Left lung (tissue), 4 donors: ENCODE measurements at regions not wholly inside any gene's neighbourhood (a gene's known extent, or its start where the extent isn't known, plus 50 kb on each side); places are given as distances from the start of the nearest gene placed in this dataset.

Experiments used
- ATAC-seq: fragments of 200-7000 bp; cut with Tn5 transposase; one replicate; pipeline ENCODE4 v1.9.1; 2020; ENCODE audit warnings: moderate library complexity
- DNase-seq, 4 donors: peaks; one replicate each; pipeline ENCODE4 v3.0.0-alpha.2; 2013 to 2020
- H3K27ac ChIP-seq, 2 donors: fragments of 200-600 bp; sonication (generic) in 1 of 2; one replicate each; pipeline versions ENCODE4 v1.5.0 to v1.8.0; 2020 to 2021
- H3K27me3 ChIP-seq, 2 donors: fragments of 200-600 bp; sonication (generic) in 1 of 2; one replicate each; pipeline versions ENCODE4 v1.5.0 to v1.8.0; 2020 to 2021
- H3K36me3 ChIP-seq, 2 donors: fragments of 200-600 bp; sonication (generic) in 1 of 2; one replicate each; pipeline versions ENCODE4 v1.5.0 to v1.8.0; 2020 to 2021
- H3K4me1 ChIP-seq, 2 donors: fragments of 200-600 bp; one replicate each; pipeline ENCODE4 v1.8.0; 2021
- H3K4me3 ChIP-seq, 2 donors: fragments of 200-600 bp; sonication (generic) in 1 of 2; one replicate each; pipeline versions ENCODE4 v1.5.0 to v1.8.0; 2020 to 2021; ENCODE audit warnings: mild to moderate bottlenecking in 1 of 2
- H3K9me3 ChIP-seq, 2 donors: fragments of 200-600 bp; sonication (generic) in 1 of 2; one replicate each; pipeline versions ENCODE4 v1.5.0 to v1.8.0; 2020 to 2021
- intact Hi-C, 2 donors: fragments of 100-400 bp; cut with DNase I; formaldehyde crosslinking; loops; one replicate each; pipeline versions ENCODE4 v1.11.2 to v1.14.2; 2022
- TF ChIP-seq, protein P1 (sequence below), 2 donors: fragments of 200-600 bp; sonication (generic) in 1 of 2; IDR thresholded peaks; one replicate each; pipeline versions ENCODE4 v1.5.0 to v1.8.0; 2021; ENCODE audit warnings: antibody characterized with exemption in 2 of 2
- donor health status: DM: no; HTN: yes; CAD: no.
- donor health status: DM: no; HTN: no; CAD: no.

DNA sequence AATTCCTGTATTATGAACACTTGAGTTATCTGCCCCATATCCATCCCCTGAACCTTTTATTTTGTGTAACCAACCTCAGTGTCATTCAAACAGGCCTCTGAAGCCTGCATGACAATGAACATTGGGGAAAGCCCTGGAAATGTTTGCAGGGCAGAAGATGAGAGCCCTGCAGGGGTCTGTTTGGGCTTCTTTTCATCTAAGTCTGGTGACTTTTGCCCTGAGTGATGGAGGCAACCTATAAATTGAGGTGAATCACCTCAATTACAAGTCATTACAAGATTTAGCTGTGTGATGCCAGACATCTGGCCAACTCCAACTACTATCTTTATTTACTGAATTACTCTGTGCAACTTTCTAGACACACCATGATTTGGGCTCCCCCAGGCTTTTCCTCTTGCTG lies 189.2 kb downstream of the MAF start:
- Histone ChIP-seq H3K4me1 (no peaks in the 10 kb centered on the region), H3K36me3 (no peaks in the 10 kb centered on the region), H3K27ac (no peak overlapping the region), H3K9me3 (no peaks in the 10 kb centered on the region), H3K4me3 (no peak overlapping the region), H3K27me3 (no peaks in the 10 kb centered on the region)
- no peak for ATAC-seq
- DNase-seq, result no peak
- TF ChIP-seq, protein P1, sequence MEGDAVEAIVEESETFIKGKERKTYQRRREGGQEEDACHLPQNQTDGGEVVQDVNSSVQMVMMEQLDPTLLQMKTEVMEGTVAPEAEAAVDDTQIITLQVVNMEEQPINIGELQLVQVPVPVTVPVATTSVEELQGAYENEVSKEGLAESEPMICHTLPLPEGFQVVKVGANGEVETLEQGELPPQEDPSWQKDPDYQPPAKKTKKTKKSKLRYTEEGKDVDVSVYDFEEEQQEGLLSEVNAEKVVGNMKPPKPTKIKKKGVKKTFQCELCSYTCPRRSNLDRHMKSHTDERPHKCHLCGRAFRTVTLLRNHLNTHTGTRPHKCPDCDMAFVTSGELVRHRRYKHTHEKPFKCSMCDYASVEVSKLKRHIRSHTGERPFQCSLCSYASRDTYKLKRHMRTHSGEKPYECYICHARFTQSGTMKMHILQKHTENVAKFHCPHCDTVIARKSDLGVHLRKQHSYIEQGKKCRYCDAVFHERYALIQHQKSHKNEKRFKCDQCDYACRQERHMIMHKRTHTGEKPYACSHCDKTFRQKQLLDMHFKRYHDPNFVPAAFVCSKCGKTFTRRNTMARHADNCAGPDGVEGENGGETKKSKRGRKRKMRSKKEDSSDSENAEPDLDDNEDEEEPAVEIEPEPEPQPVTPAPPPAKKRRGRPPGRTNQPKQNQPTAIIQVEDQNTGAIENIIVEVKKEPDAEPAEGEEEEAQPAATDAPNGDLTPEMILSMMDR (IDR thresholded peaks at IDR 0.05), result no peak
- intact Hi-C loops, result no loop called here

DNA sequence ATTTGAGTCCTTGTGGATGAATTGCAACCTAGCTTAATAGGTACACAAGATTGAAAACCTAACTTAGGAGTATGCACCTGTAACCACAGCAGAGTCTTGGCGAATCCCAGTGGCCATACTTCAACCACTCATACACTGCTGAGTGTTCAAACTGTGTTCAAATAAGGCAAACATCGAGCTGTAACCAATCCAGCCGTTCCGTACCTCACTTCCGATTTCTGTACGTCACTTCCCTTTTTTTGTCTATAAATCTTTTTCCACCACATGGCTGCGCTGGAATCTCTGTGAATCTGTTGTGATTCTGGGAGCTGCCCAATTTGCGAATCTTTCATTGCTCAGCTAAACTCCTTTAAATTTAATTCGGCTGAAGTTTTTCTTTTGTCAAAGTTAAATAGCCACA lies 190.6 kb downstream of the MAF start:
- no peak for DNase-seq
- TF ChIP-seq, protein P1 (IDR thresholded peaks at IDR 0.05), result no peak
- Histone ChIP-seq H3K4me1 (no peaks in the 10 kb centered on the region), H3K36me3 (no peaks in the 10 kb centered on the region), H3K27ac (no peak overlapping the region), H3K27me3 (no peaks in the 10 kb centered on the region), H3K9me3 (peaks cover 0 to 5% of the 10 kb centered on the region in 2 donors), H3K4me3 (no peak overlapping the region)
- ATAC-seq, result no peak
- intact Hi-C loops, result no loop called here

DNA sequence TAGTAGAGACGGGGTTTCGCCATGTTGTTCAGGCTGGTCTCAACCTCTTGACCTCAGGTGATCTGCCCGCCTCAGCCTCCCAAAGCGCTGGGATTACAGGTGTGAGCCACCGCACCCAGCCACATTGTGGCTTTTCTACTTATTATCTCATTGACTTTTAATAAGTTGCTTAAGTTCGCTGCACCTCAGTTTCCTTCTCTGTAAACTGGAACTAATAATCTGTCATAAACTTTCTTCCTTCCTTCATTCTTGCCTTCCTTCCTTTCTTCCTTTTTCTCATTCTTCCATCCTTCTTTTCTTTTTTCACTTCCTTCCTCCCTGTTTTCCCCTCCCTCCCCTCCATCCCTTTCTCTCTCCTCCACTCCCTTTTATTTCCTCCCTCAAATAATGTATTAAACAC lies 192.2 kb downstream of the MAF start:
- Histone ChIP-seq H3K9me3 (peaks cover 0 to 5% of the 10 kb centered on the region in 2 donors), H3K4me1 (no peaks in the 10 kb centered on the region), H3K36me3 (no peaks in the 10 kb centered on the region), H3K27me3 (no peaks in the 10 kb centered on the region), H3K27ac (no peak overlapping the region), H3K4me3 (no peak overlapping the region)
- TF ChIP-seq, protein P1 (IDR thresholded peaks at IDR 0.05), result no peak
- intact Hi-C loops, result no loop called here
- no peak for ATAC-seq
- no peak for DNase-seq

DNA sequence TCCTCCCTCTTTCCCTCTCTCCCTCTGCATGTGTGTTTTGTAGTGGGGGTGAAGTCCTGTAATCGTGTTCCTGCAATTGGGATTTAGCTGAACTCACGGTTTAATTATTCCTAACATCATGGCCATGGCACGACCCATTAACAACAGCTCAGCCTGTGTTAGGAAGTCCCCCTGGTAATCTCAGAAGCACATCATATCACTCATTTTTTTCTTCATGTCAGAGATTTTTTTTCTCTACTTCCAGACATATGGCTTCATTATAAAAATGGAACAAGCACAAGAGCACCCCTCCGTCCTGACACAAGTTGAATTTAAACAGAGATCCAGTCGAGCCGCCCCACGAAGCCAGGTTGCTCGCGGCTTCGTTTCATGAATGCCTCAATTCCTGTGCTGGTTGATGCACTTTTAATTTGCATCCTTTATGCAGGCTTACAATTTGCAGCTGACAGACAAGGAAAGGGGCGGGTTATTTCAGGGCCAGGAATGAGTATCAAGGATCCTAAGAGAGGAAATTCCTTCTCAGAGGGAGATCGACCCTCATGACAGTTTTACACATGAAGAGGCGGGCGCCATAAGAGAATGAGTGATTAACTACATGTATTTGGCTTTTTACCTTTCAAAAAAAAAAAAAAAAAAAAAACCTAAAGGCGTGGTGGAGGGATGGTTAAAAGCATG lies 192.9 kb downstream of the MAF start:
- ATAC-seq, result no peak
- peaks cover 0 to 5% of the 10 kb centered on the region in 2 donors for H3K9me3 ChIP-seq
- no peak overlapping the region for H3K4me3 ChIP-seq
- TF ChIP-seq, protein P1 (IDR thresholded peaks at IDR 0.05), result no peak
- no peak for DNase-seq
- no peak overlapping the region for H3K27ac ChIP-seq
- H3K36me3 ChIP-seq, result no peaks in the 10 kb centered on the region
- intact Hi-C loops, result no loop called here
- no peaks in the 10 kb centered on the region for H3K27me3 ChIP-seq
- H3K4me1 ChIP-seq, result no peaks in the 10 kb centered on the region

DNA sequence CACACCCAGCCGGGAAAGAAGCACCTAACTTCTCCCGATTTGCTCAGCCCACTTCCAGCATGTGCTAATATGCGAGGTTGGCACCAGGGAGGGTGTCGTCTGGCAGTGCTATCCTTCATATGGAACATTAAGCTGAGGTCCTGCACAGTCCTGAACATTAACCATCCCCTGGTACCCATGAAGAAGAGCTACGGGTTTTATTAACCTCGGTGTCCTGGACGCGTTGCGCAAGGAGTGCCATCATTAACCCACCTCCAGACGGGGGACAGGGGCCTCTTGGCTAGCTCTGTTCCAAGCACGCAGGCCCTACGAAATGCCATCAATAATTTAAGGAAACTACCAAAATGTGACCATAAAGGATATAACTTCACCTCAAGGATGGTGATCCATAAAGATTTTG lies 193.5 kb downstream of the MAF start:
- intact Hi-C loops, result no loop called here
- no peak for ATAC-seq

More for the DNA sequence above, 193.5 kb downstream of the MAF start:
- H3K4me1 ChIP-seq, result no peaks in the 10 kb centered on the region
- H3K36me3 ChIP-seq, result no peaks in the 10 kb centered on the region
- DNase-seq, result no peak
- peaks cover 0 to 5% of the 10 kb centered on the region in 2 donors for H3K9me3 ChIP-seq
- no peaks in the 10 kb centered on the region for H3K27me3 ChIP-seq
- H3K27ac ChIP-seq, result no peak overlapping the region
- TF ChIP-seq, protein P1 (IDR thresholded peaks at IDR 0.05), result no peak
- no peak overlapping the region for H3K4me3 ChIP-seq
